Psoas muscle (tissue), 7 donors: ENCODE measurements at regions not wholly inside any gene's neighbourhood (a gene's known extent, or its start where the extent isn't known, plus 50 kb on each side); places are given as distances from the start of the nearest gene placed in this dataset.
"Not testable (repeated sequence)": the region's sequence is repeated elsewhere in the genome, so short reads cannot be mapped to it uniquely, and the experiment has no call there.

Experiments used
- ATAC-seq, 4 donors: fragments of 200-7000 bp; cut with Tn5 transposase; one replicate each; pipeline ENCODE4 v1.9.1; 2020; ENCODE audit warnings: moderate library complexity in 3 of 4, mild to moderate bottlenecking in 2 of 4
- DNase-seq, 2 donors: peaks; one replicate each; pipeline ENCODE4 v3.0.0-alpha.2; 2020
- H3K27ac ChIP-seq: fragments of 200-600 bp; one replicate; pipeline ENCODE4 v1.8.0; 2022
- H3K27me3 ChIP-seq, 3 donors: fragments of 200-600 bp in 1 of 3; one replicate each; pipeline versions ENCODE4 v1.6.1 to v1.8.0; 2013 to 2022; ENCODE audit warnings: low read length in 2 of 3, mild to moderate bottlenecking in 2 of 3, moderate library complexity in 1 of 3; ENCODE audit not compliant: insufficient read depth in 3 of 3
- H3K36me3 ChIP-seq, 2 donors: fragments of 200-600 bp in 1 of 2; one replicate each; pipeline versions ENCODE4 v1.6.1 to v1.8.0; 2013 to 2022; ENCODE audit warnings: low read depth in 1 of 2, mild to moderate bottlenecking in 1 of 2, moderate library complexity in 1 of 2; ENCODE audit not compliant: insufficient read depth in 1 of 2
- H3K4me1 ChIP-seq: fragments of 200-600 bp; one replicate; pipeline ENCODE4 v1.8.0; 2022
- H3K4me3 ChIP-seq: fragments of 200-600 bp; one replicate; pipeline ENCODE4 v1.8.0; 2022; ENCODE audit warnings: mild to moderate bottlenecking
- H3K9me3 ChIP-seq: fragments of 200-600 bp; one replicate; pipeline ENCODE4 v1.8.0; 2022
- WGBS, 3 donors: extraction: QIAGEN DNeasy Blood & Tissue Kit; methylation state at CpG; one replicate each; pipeline versions ENCODE4 v1.1.6 to v1.1.7; 2013; 5-methylcytosine and 5-hydroxymethylcytosine counted together
- intact Hi-C, 2 donors: fragments of 100-400 bp; cut with DNase I; formaldehyde crosslinking; loops; one replicate each; pipeline versions ENCODE4 v1.11.0 to v1.14.2; 2022
- TF ChIP-seq, protein P1 (sequence below): fragments of 200-600 bp; IDR thresholded peaks from one replicate; pipeline ENCODE4 v1.8.0; 2022; ENCODE audit warnings: antibody characterized with exemption
- donor health status: healthy with polysubstance abuse.
- donor health status: DM: no; HTN: no; CAD: no; lungs with moderate emphysema.
- donor health status: Bipolar disorder and iron deficiency.
- donor health status: healthy.
- donor health status: DM: yes; HTN: yes; CAD: no.
- donor health status: DM: no; HTN: no; CAD: no.
- donor health status: DM: yes; HTN: yes; CAD: no.

- no peak overlapping the region for H3K27ac ChIP-seq
- H3K9me3 ChIP-seq = no peaks in the 10 kb centered on the region
- H3K4me1 ChIP-seq = no peaks in the 10 kb centered on the region
- 77 to 96% (median 95%) methylated on average over 3 of the region's 3 CpGs for WGBS, 3 donors
- no peak for DNase-seq
- intact Hi-C loops = no loop called here
- no peak overlapping the region for H3K4me3 ChIP-seq
- H3K36me3 ChIP-seq = no peaks in the 10 kb centered on the region
- no peak for ATAC-seq
- no peaks in the 10 kb centered on the region for H3K27me3 ChIP-seq
- TF ChIP-seq, protein P1, sequence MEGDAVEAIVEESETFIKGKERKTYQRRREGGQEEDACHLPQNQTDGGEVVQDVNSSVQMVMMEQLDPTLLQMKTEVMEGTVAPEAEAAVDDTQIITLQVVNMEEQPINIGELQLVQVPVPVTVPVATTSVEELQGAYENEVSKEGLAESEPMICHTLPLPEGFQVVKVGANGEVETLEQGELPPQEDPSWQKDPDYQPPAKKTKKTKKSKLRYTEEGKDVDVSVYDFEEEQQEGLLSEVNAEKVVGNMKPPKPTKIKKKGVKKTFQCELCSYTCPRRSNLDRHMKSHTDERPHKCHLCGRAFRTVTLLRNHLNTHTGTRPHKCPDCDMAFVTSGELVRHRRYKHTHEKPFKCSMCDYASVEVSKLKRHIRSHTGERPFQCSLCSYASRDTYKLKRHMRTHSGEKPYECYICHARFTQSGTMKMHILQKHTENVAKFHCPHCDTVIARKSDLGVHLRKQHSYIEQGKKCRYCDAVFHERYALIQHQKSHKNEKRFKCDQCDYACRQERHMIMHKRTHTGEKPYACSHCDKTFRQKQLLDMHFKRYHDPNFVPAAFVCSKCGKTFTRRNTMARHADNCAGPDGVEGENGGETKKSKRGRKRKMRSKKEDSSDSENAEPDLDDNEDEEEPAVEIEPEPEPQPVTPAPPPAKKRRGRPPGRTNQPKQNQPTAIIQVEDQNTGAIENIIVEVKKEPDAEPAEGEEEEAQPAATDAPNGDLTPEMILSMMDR = no peak
Measured at GRCh38 chr5:124986170-124986569, 239.7 kb upstream of the ZNF608 start.

DNA sequence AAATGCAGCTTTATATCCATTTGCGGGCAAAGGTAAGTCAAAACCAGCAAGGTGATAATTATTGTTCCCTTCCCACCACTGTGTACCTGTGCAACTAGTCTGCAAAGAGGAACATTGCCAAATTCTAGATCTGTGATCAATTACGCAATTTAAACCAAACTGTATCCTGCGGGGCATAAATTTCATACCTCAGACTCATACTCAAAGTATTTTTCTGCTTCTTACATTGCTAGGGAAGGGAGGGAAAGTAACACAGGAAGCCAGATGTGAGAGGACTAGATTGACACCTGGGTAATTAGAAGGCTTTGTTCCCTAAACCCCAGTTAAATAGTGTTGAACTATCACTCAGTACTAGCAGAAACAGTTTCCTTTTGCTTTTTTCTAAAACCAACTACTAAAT, 240.2 kb upstream of the ZNF608 start:
- intact Hi-C loops = no loop called here
- Histone ChIP-seq H3K4me3 (no peak overlapping the region), H3K9me3 (no peaks in the 10 kb centered on the region), H3K27ac (no peak overlapping the region), H3K4me1 (no peaks in the 10 kb centered on the region), H3K27me3 (no peaks in the 10 kb centered on the region), H3K36me3 (no peaks in the 10 kb centered on the region)
- DNase-seq = no peak
- ATAC-seq = no peak
- TF ChIP-seq, protein P1 = no peak
- WGBS, 3 donors = 95 to 99% (median 97%) methylated on average over 3 of the region's 3 CpGs

DNA sequence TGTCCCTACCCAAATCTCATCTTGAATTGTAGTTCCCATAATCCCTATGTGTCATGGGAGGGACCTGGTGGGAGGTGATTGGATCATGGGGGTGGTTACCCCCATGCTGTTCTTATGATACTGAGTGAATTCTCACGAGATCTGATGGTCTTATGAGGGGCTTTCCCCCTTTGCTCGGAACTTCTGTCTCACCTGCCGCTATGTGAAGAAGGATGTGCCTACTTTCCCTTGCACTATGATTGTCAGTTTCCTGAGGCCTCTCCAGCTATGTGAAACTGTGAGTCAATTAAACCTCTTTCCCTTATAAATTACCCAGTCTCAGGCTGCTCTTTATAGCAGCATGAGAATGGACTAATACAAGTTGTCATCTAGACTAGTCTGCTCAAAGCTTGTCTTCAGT, 241.3 kb upstream of the ZNF608 start:
- ATAC-seq, H3K36me3 ChIP-seq, H3K27me3 ChIP-seq, H3K27ac ChIP-seq, H3K4me3 ChIP-seq, intact Hi-C loops, DNase-seq, H3K9me3 ChIP-seq, H3K4me1 ChIP-seq: not testable (repeated sequence)
- WGBS, 3 donors = 83 to 98% (median 96%) methylated on average over 3 of the region's 3 CpGs

DNA sequence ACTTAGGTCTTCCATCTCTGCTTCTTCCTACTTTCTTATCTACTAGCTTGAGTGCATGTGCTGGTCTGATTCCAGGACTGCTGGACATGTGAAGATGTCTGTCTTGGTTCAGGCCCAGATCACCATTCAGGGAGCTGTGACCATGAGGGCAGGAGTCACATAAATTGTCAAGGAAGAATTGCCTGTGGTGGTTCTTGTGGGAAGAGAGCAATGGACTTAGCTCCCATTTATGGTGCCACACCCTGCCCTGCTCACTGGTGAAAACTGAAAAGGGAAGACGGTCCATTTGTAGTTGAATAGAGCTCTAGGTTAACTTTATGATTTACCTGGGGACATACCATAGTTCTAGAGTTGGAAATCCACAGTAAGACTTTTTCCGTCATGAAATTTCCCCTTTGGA, 244.3 kb upstream of the ZNF608 start:
- TF ChIP-seq, protein P1 = no peak
- H3K27me3 ChIP-seq = no peaks in the 10 kb centered on the region
- H3K27ac ChIP-seq = no peak overlapping the region
- no peak overlapping the region for H3K4me3 ChIP-seq
- no peaks in the 10 kb centered on the region for H3K9me3 ChIP-seq
- ATAC-seq (no peak), DNase-seq (no peak)
- 98 to 99% (median 98%) methylated on average over 2 of the region's 2 CpGs for WGBS, 3 donors
- no peaks in the 10 kb centered on the region for H3K4me1 ChIP-seq
- intact Hi-C loops = no loop called here
- H3K36me3 ChIP-seq = no peaks in the 10 kb centered on the region

DNA sequence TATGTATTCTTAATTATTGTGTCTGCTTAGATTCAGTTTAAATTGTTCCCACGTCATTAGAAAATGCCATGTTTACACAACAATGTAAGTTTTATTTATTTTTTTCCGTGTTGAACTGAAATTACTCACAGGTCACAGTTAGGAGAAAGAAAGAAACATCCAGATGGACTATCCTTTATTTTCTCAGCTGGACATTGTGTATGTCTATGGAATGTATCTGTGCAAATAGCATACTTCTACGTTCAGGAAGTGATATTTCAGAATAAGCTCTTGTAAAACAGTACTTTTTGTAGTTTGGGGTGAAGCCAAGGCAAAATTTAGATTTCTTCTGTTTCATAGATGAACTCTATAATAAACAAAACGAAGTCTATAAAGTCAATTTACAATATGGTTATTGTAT, 249.0 kb upstream of the ZNF608 start:
- Histone ChIP-seq H3K27ac (no peak overlapping the region), H3K9me3 (no peaks in the 10 kb centered on the region), H3K4me1 (no peaks in the 10 kb centered on the region), H3K36me3 (no peaks in the 10 kb centered on the region), H3K4me3 (no peak overlapping the region), H3K27me3 (no peaks in the 10 kb centered on the region)
- TF ChIP-seq, protein P1 = no peak
- ATAC-seq (no peak), DNase-seq (no peak)
- WGBS, 3 donors = 80 to 82% (median 81%) methylated on average over 4 of the region's 4 CpGs
- intact Hi-C loops = no loop called here
